Thyroid gland (tissue), 4 donors: ENCODE measurements at regions not wholly inside any gene's neighbourhood (a gene's known extent, or its start where the extent isn't known, plus 50 kb on each side); places are given as distances from the start of the nearest gene placed in this dataset.

ENCODE experiments used
- DNase-seq, 2 donors: peaks; one replicate each; pipeline ENCODE4 v3.0.0-alpha.2; 2019
- H3K27ac ChIP-seq, 3 donors: fragments of 200-600 bp; sonication (generic); 1 replicate in 2 of 3; 2 replicates in 1 of 3; pipeline ENCODE4 v1.5.1; 2016 to 2019; ENCODE audit warnings: mild to moderate bottlenecking in 1 of 3, moderate library complexity in 1 of 3
- H3K27me3 ChIP-seq: fragments of 200-600 bp; sonication (generic); one replicate; pipeline ENCODE4 v1.5.1; 2019
- H3K36me3 ChIP-seq, 2 donors: fragments of 200-600 bp; sonication (generic); one replicate each; pipeline ENCODE4 v1.5.1; 2016 to 2019
- H3K4me1 ChIP-seq, 2 donors: fragments of 200-600 bp; sonication (generic); one replicate each; pipeline ENCODE4 v1.5.1; 2017 to 2019
- H3K4me3 ChIP-seq, 3 donors: fragments of 200-600 bp; sonication (generic); replicated peaks in 1 of 3; 1 replicate in 2 of 3; 2 replicates in 1 of 3; pipeline ENCODE4 v1.5.1; 2016; ENCODE audit warnings: mild to moderate bottlenecking in 1 of 3
- H3K9me3 ChIP-seq: fragments of 200-600 bp; sonication (generic); one replicate; pipeline ENCODE4 v1.5.1; 2017
- POLR2A ChIP-seq, 2 donors: fragments of 450-650 bp; IDR thresholded peaks; one replicate each; pipeline ENCODE4 v1.6.1; 2017; ENCODE audit warnings: antibody characterized with exemption in 2 of 2, mild to moderate bottlenecking in 2 of 2, moderate library complexity in 1 of 2
- WGBS, 2 donors: methylation state at CpG; one replicate each; pipeline ENCODE4 v1.1.5; 2017; 5-methylcytosine and 5-hydroxymethylcytosine counted together
- intact Hi-C: fragments of 100-400 bp; cut with DNase I; formaldehyde crosslinking; loops from one replicate; pipeline ENCODE4 v1.15.1; 2023
- TF ChIP-seq, protein P1 (sequence below), 6 experiments: fragments of 200-600 bp in 3 of 6; fragments of 450-650 bp in 3 of 6; sonication (generic) in 3 of 6; IDR thresholded peaks; one replicate each; pipeline ENCODE4 v1.5.1; 2016 to 2019; ENCODE audit warnings: antibody characterized with exemption in 6 of 6, mild to moderate bottlenecking in 2 of 6, inconsistent platforms in 1 of 6, moderate library complexity in 1 of 6

- no peaks in the 10 kb centered on the region for H3K9me3 ChIP-seq
- no peaks in the 10 kb centered on the region for H3K36me3 ChIP-seq
- 76 to 82% methylated on average over 1 of the region's 1 CpG for WGBS, 2 donors
- no peak overlapping the region for H3K27ac ChIP-seq
- no peak for DNase-seq
- no peak for TF ChIP-seq POLR2A (IDR thresholded peaks at IDR 0.05)
- TF ChIP-seq, protein P1, sequence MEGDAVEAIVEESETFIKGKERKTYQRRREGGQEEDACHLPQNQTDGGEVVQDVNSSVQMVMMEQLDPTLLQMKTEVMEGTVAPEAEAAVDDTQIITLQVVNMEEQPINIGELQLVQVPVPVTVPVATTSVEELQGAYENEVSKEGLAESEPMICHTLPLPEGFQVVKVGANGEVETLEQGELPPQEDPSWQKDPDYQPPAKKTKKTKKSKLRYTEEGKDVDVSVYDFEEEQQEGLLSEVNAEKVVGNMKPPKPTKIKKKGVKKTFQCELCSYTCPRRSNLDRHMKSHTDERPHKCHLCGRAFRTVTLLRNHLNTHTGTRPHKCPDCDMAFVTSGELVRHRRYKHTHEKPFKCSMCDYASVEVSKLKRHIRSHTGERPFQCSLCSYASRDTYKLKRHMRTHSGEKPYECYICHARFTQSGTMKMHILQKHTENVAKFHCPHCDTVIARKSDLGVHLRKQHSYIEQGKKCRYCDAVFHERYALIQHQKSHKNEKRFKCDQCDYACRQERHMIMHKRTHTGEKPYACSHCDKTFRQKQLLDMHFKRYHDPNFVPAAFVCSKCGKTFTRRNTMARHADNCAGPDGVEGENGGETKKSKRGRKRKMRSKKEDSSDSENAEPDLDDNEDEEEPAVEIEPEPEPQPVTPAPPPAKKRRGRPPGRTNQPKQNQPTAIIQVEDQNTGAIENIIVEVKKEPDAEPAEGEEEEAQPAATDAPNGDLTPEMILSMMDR (IDR thresholded peaks at IDR 0.05), result no peak
- intact Hi-C loops, result no loop called here
- H3K27me3 ChIP-seq, result no peaks in the 10 kb centered on the region
- no peak overlapping the region for H3K4me3 ChIP-seq
- no peaks in the 10 kb centered on the region for H3K4me1 ChIP-seq
Observed at GRCh38 chr2:188851311-188851710, 122.9 kb upstream of the COL3A1 start.

GRCh38 chr2:188851826-188852225 lies 122.3 kb upstream of the COL3A1 start:
- no peak overlapping the region for H3K4me3 ChIP-seq
- H3K27me3 ChIP-seq, result no peaks in the 10 kb centered on the region
- H3K27ac ChIP-seq, result no peak overlapping the region
- 87 to 93% methylated on average over 3 of the region's 3 CpGs for WGBS, 2 donors
- no peaks in the 10 kb centered on the region for H3K9me3 ChIP-seq
- TF ChIP-seq POLR2A (IDR thresholded peaks at IDR 0.05), result no peak
- TF ChIP-seq, protein P1 (IDR thresholded peaks at IDR 0.05), result no peak
- intact Hi-C loops, result no loop called here
- DNase-seq, result no peak
- no peaks in the 10 kb centered on the region for H3K4me1 ChIP-seq
- H3K36me3 ChIP-seq, result no peaks in the 10 kb centered on the region

GRCh38 chr2:188852772-188853171 lies 121.4 kb upstream of the COL3A1 start:
- Histone ChIP-seq H3K4me3 (no peak overlapping the region), H3K36me3 (no peaks in the 10 kb centered on the region), H3K9me3 (no peaks in the 10 kb centered on the region), H3K27ac (no peak overlapping the region), H3K27me3 (no peaks in the 10 kb centered on the region), H3K4me1 (peaks cover 0 to 5% of the 10 kb centered on the region in 2 donors)
- TF ChIP-seq, protein P1 (IDR thresholded peaks at IDR 0.05), result no peak
- TF ChIP-seq POLR2A (IDR thresholded peaks at IDR 0.05), result no peak
- WGBS, 2 donors, result 84 to 88% methylated on average over 2 of the region's 2 CpGs
- DNase-seq, result no peak
- intact Hi-C loops, result no loop called here

- no peaks in the 10 kb centered on the region for H3K9me3 ChIP-seq
- H3K4me1 ChIP-seq, result peaks cover 0 to 5% of the 10 kb centered on the region in 2 donors
- no peaks in the 10 kb centered on the region for H3K27me3 ChIP-seq
- WGBS, 2 donors, result 68 to 84% methylated on average over 2 of the region's 2 CpGs
- no peaks in the 10 kb centered on the region for H3K36me3 ChIP-seq
- TF ChIP-seq POLR2A (IDR thresholded peaks at IDR 0.05), result no peak
- TF ChIP-seq, protein P1 (IDR thresholded peaks at IDR 0.05), result no peak
- intact Hi-C loops, result no loop called here
- H3K4me3 ChIP-seq, result no peak overlapping the region
- DNase-seq, result no peak
- H3K27ac ChIP-seq, result no peak overlapping the region
Observed at GRCh38 chr2:188853307-188853706, 120.9 kb upstream of the COL3A1 start.

DNA sequence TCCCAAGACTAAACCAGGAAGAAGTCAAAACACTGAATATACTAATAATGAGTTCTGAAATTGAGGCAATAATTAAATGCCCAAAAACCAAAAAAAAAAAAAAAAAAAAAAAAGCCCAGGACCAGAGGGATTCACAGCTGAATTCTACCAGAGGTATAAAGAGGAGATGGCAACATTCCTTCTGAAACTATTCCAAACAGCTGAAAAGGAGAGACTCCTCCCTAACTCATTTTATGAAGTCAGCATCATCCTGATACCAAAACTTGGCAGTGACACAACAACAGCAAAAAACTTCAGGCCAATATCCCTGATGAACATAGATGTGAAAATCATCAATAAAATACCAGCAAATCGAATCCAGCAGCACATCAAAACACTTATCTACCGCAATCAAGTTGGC lies 108.5 kb upstream of the COL3A1 start:
- Histone ChIP-seq H3K27ac (no peak overlapping the region), H3K36me3 (no peaks in the 10 kb centered on the region)
- 87 to 95% methylated on average over 2 of the region's 2 CpGs for WGBS, 2 donors

More for the DNA sequence above, 108.5 kb upstream of the COL3A1 start:
- no peaks in the 10 kb centered on the region for H3K9me3 ChIP-seq
- no peaks in the 10 kb centered on the region for H3K27me3 ChIP-seq
- no peak overlapping the region for H3K4me3 ChIP-seq
- TF ChIP-seq, protein P1 (IDR thresholded peaks at IDR 0.05), result no peak
- TF ChIP-seq POLR2A (IDR thresholded peaks at IDR 0.05), result no peak
- peaks cover 0 to 9% of the 10 kb centered on the region in 2 donors for H3K4me1 ChIP-seq
- intact Hi-C loops, result no loop called here
- DNase-seq, result no peak
